HG02678 (cell line): ENCODE measurements at regions not wholly inside any gene's neighbourhood (a gene's known extent, or its start where the extent isn't known, plus 50 kb on each side); places are given as distances from the start of the nearest gene placed in this dataset.

Source experiments
- ATAC-seq: cut with Tn5 transposase; IDR thresholded peaks from one replicate; pipeline ENCODE4 v1.9.1; 2021; ENCODE audit warnings: mild to moderate bottlenecking, moderate library complexity; ENCODE audit not compliant: unreplicated experiment

- no peak for ATAC-seq
These were observed 183.0 kb downstream of the RBFOX3 start for GRCh38 chr17:79427621-79428539.

GRCh38 chr17:79425686-79426085 lies 185.2 kb downstream of the RBFOX3 start:
- no peak for ATAC-seq

- ATAC-seq: no peak
These were observed 186.2 kb downstream of the RBFOX3 start for GRCh38 chr17:79424471-79425185.

GRCh38 chr17:79423811-79424465 lies 186.9 kb downstream of the RBFOX3 start:
- ATAC-seq: no peak

- no peak for ATAC-seq
These were observed 188.6 kb downstream of the RBFOX3 start for GRCh38 chr17:79422236-79422635.

- ATAC-seq: no peak
These were observed 190.3 kb downstream of the RBFOX3 start for GRCh38 chr17:79420318-79421243.

- ATAC-seq: no peak
These were observed 193.3 kb downstream of the RBFOX3 start for GRCh38 chr17:79417476-79417988.

GRCh38 chr17:79415909-79416308 lies 194.9 kb downstream of the RBFOX3 start:
- ATAC-seq: no peak

- ATAC-seq: no peak
These were observed 195.5 kb downstream of the RBFOX3 start for GRCh38 chr17:79415365-79415764.

GRCh38 chr17:79414793-79415211 lies 196.0 kb downstream of the RBFOX3 start:
- no peak for ATAC-seq

GRCh38 chr17:79414063-79414792 lies 196.6 kb downstream of the RBFOX3 start:
- ATAC-seq: no peak

- ATAC-seq: no peak
These were observed 197.2 kb downstream of the RBFOX3 start for GRCh38 chr17:79413611-79414010.

- ATAC-seq: no peak
These were observed 197.9 kb downstream of the RBFOX3 start for GRCh38 chr17:79412886-79413390.

GRCh38 chr17:79412110-79412509 lies 198.7 kb downstream of the RBFOX3 start:
- no peak for ATAC-seq

- ATAC-seq: no peak
These were observed 199.4 kb downstream of the RBFOX3 start for GRCh38 chr17:79411419-79411818.

GRCh38 chr17:79410681-79411080 lies 200.2 kb downstream of the RBFOX3 start:
- ATAC-seq: no peak

- no peak for ATAC-seq
These were observed 202.6 kb downstream of the RBFOX3 start for GRCh38 chr17:79408251-79408650.

- ATAC-seq: no peak
These were observed 203.5 kb downstream of the RBFOX3 start for GRCh38 chr17:79407385-79407784.

- ATAC-seq: no peak
These were observed 204.5 kb downstream of the RBFOX3 start for GRCh38 chr17:79406316-79406715.
